HG03571 (cell line): ENCODE measurements at regions not wholly inside any gene's neighbourhood (a gene's known extent, or its start where the extent isn't known, plus 50 kb on each side); places are given as distances from the start of the nearest gene placed in this dataset.
A peak's percentile ranks its signal among the peaks of the same experiment; 100 is the strongest.

Source experiments
- ATAC-seq: cut with Tn5 transposase; IDR thresholded peaks from one replicate; pipeline ENCODE4 v1.9.1; 2021; ENCODE audit not compliant: unreplicated experiment

GRCh38 chr16:48105976-48106375 lies 49.8 kb downstream of the ABCC12 start:
- no peak for ATAC-seq

- ATAC-seq = no peak
Measured at GRCh38 chr16:48105456-48105855, 50.3 kb downstream of the ABCC12 start.

GRCh38 chr16:48103591-48103990 lies 52.2 kb downstream of the ABCC12 start:
- no peak for ATAC-seq

- no peak for ATAC-seq
Measured at GRCh38 chr16:48102083-48103008, 53.4 kb downstream of the ABCC12 start.

- ATAC-seq = peak; percentile 67
Measured at GRCh38 chr16:48101069-48101674, 54.6 kb downstream of the ABCC12 start.

GRCh38 chr16:48099455-48099854 lies 56.3 kb downstream of the ABCC12 start:
- no peak for ATAC-seq

- ATAC-seq = no peak
Measured at GRCh38 chr16:48098472-48098871, 57.3 kb downstream of the ABCC12 start.

- ATAC-seq = no peak
Measured at GRCh38 chr16:48091117-48091516, 64.7 kb downstream of the ABCC12 start.

GRCh38 chr16:48089053-48089792 lies 66.6 kb downstream of the ABCC12 start:
- ATAC-seq = no peak

- no peak for ATAC-seq
Measured at GRCh38 chr16:48087639-48088038, 68.2 kb downstream of the ABCC12 start.

- ATAC-seq = no peak
Measured at GRCh38 chr16:48086422-48086821, 69.4 kb downstream of the ABCC12 start.

GRCh38 chr16:48085729-48086128 lies 70.1 kb downstream of the ABCC12 start:
- ATAC-seq = no peak

- ATAC-seq = no peak
Measured at GRCh38 chr16:48084826-48085225, 71.0 kb downstream of the ABCC12 start.

- ATAC-seq = no peak
Measured at GRCh38 chr16:48082516-48082915, 73.3 kb downstream of the ABCC12 start.

GRCh38 chr16:48081656-48082055 lies 74.1 kb downstream of the ABCC12 start:
- ATAC-seq = no peak

GRCh38 chr16:48076455-48077012 lies 79.3 kb downstream of the ABCC12 start:
- no peak for ATAC-seq

- ATAC-seq = no peak
Measured at GRCh38 chr16:48075398-48075797, 80.4 kb downstream of the ABCC12 start.

- ATAC-seq = no peak
Measured at GRCh38 chr16:48067388-48067787, 88.4 kb downstream of the ABCC12 start.

GRCh38 chr16:48064971-48065370 lies 90.8 kb downstream of the ABCC12 start:
- ATAC-seq = no peak

- ATAC-seq = no peak
Measured at GRCh38 chr16:48062681-48063080, 93.1 kb downstream of the ABCC12 start.

GRCh38 chr16:48059936-48060335 lies 95.9 kb downstream of the ABCC12 start:
- ATAC-seq = no peak
